OCI-LY7 (cell line): ENCODE measurements at regions not wholly inside any gene's neighbourhood (a gene's known extent, or its start where the extent isn't known, plus 50 kb on each side); places are given as distances from the start of the nearest gene placed in this dataset.

Experiments used
- BruUV-seq: library from RNA; stranded (reverse); fragments of 400-500 nt; replicated peaks from 2 replicates; lab custom pipeline; 2021; lab: Mats Ljungman, UMichigan
- CTCF ChIA-PET: fragments of 300-600 bp; sonication (Branson Sonifier 250); formaldehyde crosslinking; loops from one replicate; lab custom pipeline; 2022; ENCODE audit warnings: antibody characterized with exemption; ENCODE audit not compliant: unreplicated experiment; lab: Charles Lee
- POLR2A ChIA-PET: fragments of 300-600 bp; sonication (Branson Sonifier 250); formaldehyde crosslinking; loops from one replicate; lab custom pipeline; 2022; ENCODE audit warnings: antibody characterized with exemption; lab: Charles Lee
- DNase-seq: peaks from one replicate; pipeline ENCODE4 v3.0.0-alpha.2; 2015; ENCODE audit warnings: low spot score
- H2AFZ ChIP-seq: fragments of 200-600 bp; sonication (generic), shearing (Covaris generic); 2 replicates; pipeline ENCODE4 v1.6.1; 2014; ENCODE audit warnings: mild to moderate bottlenecking, antibody characterized with exemption, low read length, moderate library complexity
- H3K27ac ChIP-seq: fragments of 200-600 bp; sonication (generic); 2 replicates; pipeline ENCODE4 v1.5.1; 2014; ENCODE audit warnings: mixed run types, low read depth, mild to moderate bottlenecking, moderate library complexity, low read length, inconsistent platforms; ENCODE audit not compliant: poor library complexity, severe bottlenecking
- H3K36me3 ChIP-seq: fragments of 200-600 bp; sonication (generic); 2 replicates; pipeline ENCODE4 v1.6.1; 2014; ENCODE audit warnings: mild to moderate bottlenecking, antibody characterized with exemption, low read length, moderate library complexity, mixed read lengths; ENCODE audit not compliant: insufficient read depth
- H3K4me1 ChIP-seq: fragments of 200-600 bp; sonication (generic); 2 replicates; pipeline ENCODE4 v1.5.1; 2014; ENCODE audit warnings: mild to moderate bottlenecking, low read length; ENCODE audit not compliant: insufficient read depth, poor library complexity, severe bottlenecking
- H3K4me2 ChIP-seq: fragments of 200-600 bp; sonication (generic); 2 replicates; pipeline ENCODE4 v1.6.1; 2014; ENCODE audit warnings: mild to moderate bottlenecking, low read length
- H3K4me3 ChIP-seq: fragments of 200-600 bp; sonication (generic); 2 replicates; pipeline ENCODE4 v1.5.1; 2014; ENCODE audit warnings: mild to moderate bottlenecking, low read depth, low read length; ENCODE audit not compliant: poor library complexity, severe bottlenecking
- H3K79me2 ChIP-seq: fragments of 200-600 bp; sonication (generic); 2 replicates; pipeline ENCODE4 v1.6.1; 2016; ENCODE audit warnings: low read depth, mild to moderate bottlenecking, low read length, moderate library complexity, mixed read lengths; ENCODE audit not compliant: insufficient read depth
- H3K9me2 ChIP-seq: fragments of 200-600 bp; sonication (generic); 2 replicates; pipeline ENCODE4 v1.6.1; 2016; ENCODE audit warnings: mild to moderate bottlenecking, low read length, mixed read lengths; ENCODE audit not compliant: insufficient read depth
- H3K9me3 ChIP-seq: fragments of 200-600 bp; sonication (generic); 2 replicates; pipeline ENCODE4 v1.6.1; 2014; ENCODE audit warnings: mild to moderate bottlenecking, mixed run types, low read length, mixed read lengths
- H4K20me1 ChIP-seq: fragments of 200-600 bp; sonication (generic); 2 replicates; pipeline ENCODE4 v1.6.1; 2014; ENCODE audit warnings: mild to moderate bottlenecking, antibody characterized with exemption, low read length, moderate library complexity, mixed read lengths; ENCODE audit not compliant: insufficient read depth
- EZH2phosphoT487 ChIP-seq: fragments of 200-600 bp; sonication (generic); IDR thresholded peaks from 2 replicates; pipeline ENCODE4 v1.6.1; 2018; ENCODE audit warnings: low read depth, borderline replicate concordance, mild to moderate bottlenecking, mixed run types, antibody characterized with exemption, low read length, moderate library complexity, mixed read lengths
- intact Hi-C: fragments of 100-400 bp; cut with micrococcal nuclease; formaldehyde crosslinking; loops from one replicate; pipeline ENCODE4 v1.10.0; 2022; ENCODE audit not compliant: unreplicated experiment
- TF ChIP-seq, protein P1 (sequence below): fragments of 200-600 bp; sonication (generic); conservative IDR thresholded peaks from 2 replicates; pipeline ENCODE4 v1.5.1; 2014; ENCODE audit warnings: mild to moderate bottlenecking, antibody characterized with exemption, low read length, moderate library complexity, mixed read lengths

GRCh38 chr3:168722091-168722490 is 626.4 kb upstream of the GOLIM4 start:
- TF ChIP-seq, protein P1, sequence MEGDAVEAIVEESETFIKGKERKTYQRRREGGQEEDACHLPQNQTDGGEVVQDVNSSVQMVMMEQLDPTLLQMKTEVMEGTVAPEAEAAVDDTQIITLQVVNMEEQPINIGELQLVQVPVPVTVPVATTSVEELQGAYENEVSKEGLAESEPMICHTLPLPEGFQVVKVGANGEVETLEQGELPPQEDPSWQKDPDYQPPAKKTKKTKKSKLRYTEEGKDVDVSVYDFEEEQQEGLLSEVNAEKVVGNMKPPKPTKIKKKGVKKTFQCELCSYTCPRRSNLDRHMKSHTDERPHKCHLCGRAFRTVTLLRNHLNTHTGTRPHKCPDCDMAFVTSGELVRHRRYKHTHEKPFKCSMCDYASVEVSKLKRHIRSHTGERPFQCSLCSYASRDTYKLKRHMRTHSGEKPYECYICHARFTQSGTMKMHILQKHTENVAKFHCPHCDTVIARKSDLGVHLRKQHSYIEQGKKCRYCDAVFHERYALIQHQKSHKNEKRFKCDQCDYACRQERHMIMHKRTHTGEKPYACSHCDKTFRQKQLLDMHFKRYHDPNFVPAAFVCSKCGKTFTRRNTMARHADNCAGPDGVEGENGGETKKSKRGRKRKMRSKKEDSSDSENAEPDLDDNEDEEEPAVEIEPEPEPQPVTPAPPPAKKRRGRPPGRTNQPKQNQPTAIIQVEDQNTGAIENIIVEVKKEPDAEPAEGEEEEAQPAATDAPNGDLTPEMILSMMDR = no peak
- no peak for TF ChIP-seq EZH2phosphoT487
- ChIA-PET POLR2A (interaction anchor here (0.5 to 1.2 kb wide), 4 partner anchors 10 to 745 kb away, joined by 3 to 4 read pairs (median 3); no protein-coding TSS in a partner anchor), CTCF (no interaction called here)
- intact Hi-C loops = no loop called here
- Histone ChIP-seq H2AFZ (no peak overlapping the region), H3K4me3 (no peak overlapping the region), H3K9me3 (no peaks in the 10 kb centered on the region), H3K9me2 (no peaks in the 10 kb centered on the region), H3K4me1 (no peaks in the 10 kb centered on the region), H3K27ac (no peak overlapping the region), H3K79me2 (no peaks in the 10 kb centered on the region), H4K20me1 (no peaks in the 10 kb centered on the region), H3K4me2 (no peak overlapping the region), H3K36me3 (no peaks in the 10 kb centered on the region)
- BruUV-seq = no TSS peak
- DNase-seq = no peak

DNA sequence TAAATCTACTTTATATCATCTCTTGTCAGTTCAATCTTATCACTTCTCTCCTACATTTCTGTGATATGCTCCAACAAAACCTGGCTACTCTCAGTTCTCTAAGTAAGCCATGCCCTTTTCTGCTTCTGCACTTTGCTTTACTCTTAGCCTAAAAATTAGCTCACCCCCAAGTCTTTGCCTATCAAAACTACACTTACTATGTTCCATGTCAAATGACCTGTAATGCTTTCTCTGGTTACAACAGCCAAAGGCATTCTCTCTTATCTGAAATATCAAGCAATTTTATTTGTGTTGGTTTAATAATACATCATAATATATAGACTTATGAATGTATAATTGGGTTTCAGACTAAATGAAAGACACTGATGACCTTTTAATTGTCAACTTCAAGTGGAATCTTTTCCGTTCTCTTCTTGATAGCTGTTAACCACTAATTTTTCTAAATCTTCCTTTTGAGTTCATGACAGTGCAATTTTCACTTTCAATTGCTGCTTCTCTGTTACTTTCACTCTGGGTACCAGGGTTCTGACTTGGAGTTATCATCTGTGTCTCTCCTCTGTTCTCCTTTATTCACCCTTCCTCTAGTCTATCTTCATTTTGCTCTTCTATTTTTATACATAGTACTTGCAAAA is 619.0 kb upstream of the GOLIM4 start:
- Histone ChIP-seq H3K9me2 (no peaks in the 10 kb centered on the region), H3K79me2 (no peaks in the 10 kb centered on the region), H3K9me3 (no peaks in the 10 kb centered on the region), H4K20me1 (no peaks in the 10 kb centered on the region), H3K36me3 (no peaks in the 10 kb centered on the region), H3K4me2 (no peak overlapping the region), H3K27ac (no peak overlapping the region), H3K4me1 (no peaks in the 10 kb centered on the region), H2AFZ (no peak overlapping the region), H3K4me3 (no peak overlapping the region)
- DNase-seq = no peak
- TF ChIP-seq, protein P1 = no peak
- TF ChIP-seq EZH2phosphoT487 = no peak
- ChIA-PET POLR2A (no interaction called here), CTCF (no interaction called here)
- intact Hi-C loops = no loop called here
- no TSS peak for BruUV-seq

- no peak overlapping the region for H3K4me2 ChIP-seq
- no TSS peak for BruUV-seq
- no peaks in the 10 kb centered on the region for H3K4me1 ChIP-seq
- no peak overlapping the region for H2AFZ ChIP-seq
- ChIA-PET POLR2A (no interaction called here), CTCF (no interaction called here)
- DNase-seq = no peak
- TF ChIP-seq, protein P1 = no peak
- no peak for TF ChIP-seq EZH2phosphoT487
- H3K27ac ChIP-seq = no peak overlapping the region
- intact Hi-C loops = no loop called here
- no peaks in the 10 kb centered on the region for H3K79me2 ChIP-seq
- H3K9me3 ChIP-seq = no peaks in the 10 kb centered on the region
- no peaks in the 10 kb centered on the region for H3K36me3 ChIP-seq
- no peak overlapping the region for H3K4me3 ChIP-seq
- H4K20me1 ChIP-seq = no peaks in the 10 kb centered on the region
- no peaks in the 10 kb centered on the region for H3K9me2 ChIP-seq
Observed at GRCh38 chr3:168709073-168709472, 613.3 kb upstream of the GOLIM4 start.
